D721Med (cell line): ENCODE measurements at regions not wholly inside any gene's neighbourhood (a gene's known extent, or its start where the extent isn't known, plus 50 kb on each side); places are given as distances from the start of the nearest gene placed in this dataset.

Source experiments
- DNase-seq: peaks from one replicate; pipeline ENCODE4 v3.0.0; 2011; ENCODE audit warnings: low spot score; ENCODE audit not compliant: insufficient read length
- FAIRE-seq: peaks from 2 replicates; lab custom pipeline; 2011; peaks lifted over from hg19 to GRCh38; lab: Jason Lieb, UNC
- TF ChIP-seq, protein P1 (sequence below): IDR thresholded peaks from 2 replicates; pipeline ENCODE4 v1.5.1; 2012; ENCODE audit warnings: mild to moderate bottlenecking, control low read depth; ENCODE audit not compliant: insufficient read depth; ENCODE audit errors: missing control alignments

DNA sequence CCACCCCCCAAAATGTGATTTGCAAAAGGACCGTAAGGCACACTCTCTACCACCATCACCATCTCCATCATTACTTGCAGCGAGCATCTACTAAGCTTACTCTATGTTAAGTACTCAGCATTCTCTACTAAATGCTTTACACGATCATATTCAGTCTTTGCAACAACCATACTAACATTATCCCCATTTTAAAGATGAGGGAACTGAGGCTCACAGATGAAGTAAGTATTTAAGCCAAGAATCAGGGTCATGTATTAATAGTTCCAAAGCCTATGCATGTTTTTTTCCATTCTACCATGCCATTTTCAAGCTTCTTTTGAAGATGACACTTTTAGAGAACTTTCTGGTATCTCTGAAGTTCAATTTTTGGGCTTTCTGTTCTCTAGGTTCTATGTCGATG, 121.7 kb upstream of the ANKRD55 start:
- no peak for FAIRE-seq
- TF ChIP-seq, protein P1, sequence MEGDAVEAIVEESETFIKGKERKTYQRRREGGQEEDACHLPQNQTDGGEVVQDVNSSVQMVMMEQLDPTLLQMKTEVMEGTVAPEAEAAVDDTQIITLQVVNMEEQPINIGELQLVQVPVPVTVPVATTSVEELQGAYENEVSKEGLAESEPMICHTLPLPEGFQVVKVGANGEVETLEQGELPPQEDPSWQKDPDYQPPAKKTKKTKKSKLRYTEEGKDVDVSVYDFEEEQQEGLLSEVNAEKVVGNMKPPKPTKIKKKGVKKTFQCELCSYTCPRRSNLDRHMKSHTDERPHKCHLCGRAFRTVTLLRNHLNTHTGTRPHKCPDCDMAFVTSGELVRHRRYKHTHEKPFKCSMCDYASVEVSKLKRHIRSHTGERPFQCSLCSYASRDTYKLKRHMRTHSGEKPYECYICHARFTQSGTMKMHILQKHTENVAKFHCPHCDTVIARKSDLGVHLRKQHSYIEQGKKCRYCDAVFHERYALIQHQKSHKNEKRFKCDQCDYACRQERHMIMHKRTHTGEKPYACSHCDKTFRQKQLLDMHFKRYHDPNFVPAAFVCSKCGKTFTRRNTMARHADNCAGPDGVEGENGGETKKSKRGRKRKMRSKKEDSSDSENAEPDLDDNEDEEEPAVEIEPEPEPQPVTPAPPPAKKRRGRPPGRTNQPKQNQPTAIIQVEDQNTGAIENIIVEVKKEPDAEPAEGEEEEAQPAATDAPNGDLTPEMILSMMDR, result no peak
- DNase-seq, result no peak

DNA sequence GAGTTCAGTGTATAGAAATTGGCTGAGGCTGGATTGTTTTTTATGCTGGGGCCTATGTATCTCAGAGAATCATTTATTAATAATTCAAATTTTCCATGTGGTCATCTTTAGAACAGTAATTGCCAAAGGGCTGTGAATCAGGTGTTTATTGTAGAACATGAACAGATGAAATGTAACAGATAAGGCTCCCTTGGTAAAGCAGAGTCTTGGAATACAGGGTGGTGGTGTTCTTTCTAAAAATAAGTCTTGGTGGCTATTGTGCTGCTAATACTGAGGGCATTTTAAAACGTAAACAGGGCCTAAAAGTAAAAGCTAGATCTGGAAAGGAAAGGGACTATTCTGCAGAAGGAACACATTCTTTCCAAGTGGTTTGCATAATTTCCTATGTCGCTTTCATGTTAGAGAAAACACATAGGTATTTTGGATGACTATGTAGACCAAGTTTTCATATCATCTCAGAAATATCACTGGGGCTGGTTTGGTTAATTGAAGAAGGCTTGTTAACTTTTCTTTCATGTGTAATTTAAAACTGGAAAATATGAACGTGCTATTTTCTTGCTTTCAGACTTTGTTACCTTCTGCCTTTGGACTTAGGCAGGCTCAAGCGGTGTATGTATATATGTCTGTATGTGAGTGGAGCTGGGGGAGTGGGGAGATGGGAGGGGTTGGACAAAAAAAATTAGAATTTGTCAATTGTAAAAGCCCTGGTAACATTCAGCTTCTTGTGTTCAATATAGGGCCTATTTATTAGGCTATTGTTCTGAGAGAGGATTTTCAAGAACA, 119.9 kb upstream of the ANKRD55 start:
- TF ChIP-seq, protein P1, result no peak
- no peak for DNase-seq
- no peak for FAIRE-seq

DNA sequence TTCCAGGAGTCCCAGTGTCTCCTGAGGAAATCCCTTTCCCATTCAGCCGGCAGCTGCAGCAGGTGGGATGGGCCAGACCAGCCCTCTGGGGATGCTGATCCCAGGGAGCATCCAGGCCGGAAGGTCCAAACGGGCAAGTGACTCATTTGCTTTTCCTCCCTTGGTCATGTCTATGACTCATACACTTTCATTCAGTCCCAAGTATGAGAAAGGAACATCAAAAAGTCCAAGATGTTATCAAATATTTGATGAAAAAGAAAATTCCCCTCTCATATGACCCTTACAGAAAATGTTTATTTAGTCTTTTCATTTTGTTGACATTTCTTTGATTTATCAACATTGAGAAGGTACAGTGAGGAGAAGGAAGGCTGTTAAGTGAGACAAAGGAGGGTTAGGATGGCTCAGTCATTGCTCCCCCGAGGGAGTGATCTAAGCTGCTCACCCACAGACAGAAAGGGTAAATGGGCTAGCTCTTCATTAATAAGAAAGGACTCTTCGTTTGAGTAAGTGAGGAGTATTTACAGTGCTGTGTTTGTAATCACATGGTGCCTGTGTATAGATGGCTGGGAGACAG, 117.6 kb upstream of the ANKRD55 start:
- FAIRE-seq, result no peak
- no peak for DNase-seq
- TF ChIP-seq, protein P1, result no peak

GRCh38 chr5:56350011-56350596, 117.0 kb upstream of the ANKRD55 start:
- no peak for FAIRE-seq
- DNase-seq, result no peak
- TF ChIP-seq, protein P1, result no peak

GRCh38 chr5:56349461-56349860, 116.3 kb upstream of the ANKRD55 start:
- no peak for DNase-seq
- no peak for FAIRE-seq
- TF ChIP-seq, protein P1, result no peak

DNA sequence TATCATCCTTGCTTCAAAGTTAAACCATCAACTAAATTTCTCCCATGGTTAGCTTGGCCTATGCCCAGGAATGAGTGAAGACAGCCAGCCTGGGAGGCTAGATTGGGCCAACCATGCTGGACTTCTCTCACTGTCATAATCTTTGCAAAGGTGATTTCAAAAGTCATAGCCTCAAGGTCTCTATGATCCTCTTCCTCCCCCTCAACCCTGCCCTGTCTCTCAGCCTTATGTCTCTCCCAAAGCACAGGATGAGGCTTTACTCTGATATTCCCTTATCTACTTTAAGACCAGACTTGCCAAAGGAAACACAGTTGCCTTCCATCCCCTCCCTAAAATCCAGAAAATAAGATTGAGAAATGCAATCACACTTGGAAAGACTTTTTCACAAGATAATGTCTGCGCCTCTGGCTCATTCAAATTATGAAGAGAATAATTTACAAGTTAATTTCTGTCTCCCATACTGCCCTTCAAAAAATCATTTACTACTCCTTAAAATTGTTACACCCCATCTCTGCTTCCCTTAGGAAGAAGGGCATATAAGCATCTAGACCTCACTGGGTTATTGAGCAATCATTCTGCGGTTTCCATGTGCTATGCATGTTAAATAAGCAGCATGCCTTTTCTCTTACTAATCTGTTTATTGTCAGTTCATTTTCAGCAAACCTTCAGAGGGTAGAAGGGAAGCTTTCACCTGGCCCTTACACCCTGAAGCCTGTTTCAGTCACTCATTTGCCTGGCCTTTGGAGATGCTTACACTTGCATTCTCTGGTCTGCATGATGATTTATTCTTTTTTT, 113.8 kb upstream of the ANKRD55 start:
- DNase-seq (no peak), FAIRE-seq (no peak)
- TF ChIP-seq, protein P1, result no peak
